ENCODE measurements at regions not wholly inside any gene's neighbourhood (a gene's known extent, or its start where the extent isn't known, plus 50 kb on each side); places are given as distances from the start of the nearest gene placed in this dataset.

DNA sequence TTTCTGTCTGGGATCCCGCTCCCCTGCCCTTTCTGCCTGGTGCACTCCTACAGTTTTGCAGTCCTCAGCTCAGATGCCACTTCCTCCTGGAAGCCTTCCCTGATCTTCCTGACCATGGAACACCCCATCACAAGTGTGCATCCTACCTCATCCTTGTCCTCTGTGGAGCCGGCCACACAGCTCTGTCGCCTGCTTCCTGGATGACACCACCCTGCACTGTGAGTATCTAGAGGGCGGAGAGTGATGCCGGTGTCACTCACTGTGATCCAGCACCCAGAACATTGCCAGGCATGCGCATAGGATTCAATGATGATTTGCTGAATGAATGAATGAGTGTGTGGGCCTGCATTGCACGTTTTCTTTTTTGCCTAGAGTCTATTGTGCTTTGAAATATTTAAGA lies 529.9 kb downstream of the TCERG1L start:
- no peak for DNase-seq (ENCODE audit: low spot score)
- FAIRE-seq, result no peak

GRCh38 chr10:130782467-130782866 lies 529.1 kb downstream of the TCERG1L start:
- FAIRE-seq (no peak), DNase-seq (ENCODE audit: low spot score) (peak; percentile 21)

DNA sequence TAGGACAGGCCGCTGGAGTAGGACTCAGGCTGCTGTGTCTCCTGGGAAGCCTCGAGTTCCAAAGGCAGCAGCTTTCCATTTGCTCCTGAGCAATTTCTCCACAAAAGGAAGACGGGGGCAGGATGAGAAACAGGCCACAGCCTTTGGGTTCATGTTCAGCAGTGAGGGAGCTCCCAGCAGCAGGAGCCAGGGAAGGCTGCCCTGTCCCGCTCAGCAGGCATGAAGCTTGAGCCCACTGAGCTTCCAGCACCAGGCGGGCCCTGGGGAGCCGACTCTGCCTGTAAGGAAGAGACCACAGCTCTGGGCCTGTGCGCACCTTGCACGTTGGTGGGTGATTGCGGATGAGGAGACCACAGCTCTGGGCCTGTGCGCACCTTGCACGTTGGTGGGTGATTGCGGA lies 527.2 kb downstream of the TCERG1L start:
- FAIRE-seq, result no peak
- DNase-seq (ENCODE audit: low spot score), result no peak

- DNase-seq (ENCODE audit: low spot score), result no peak
- no peak for FAIRE-seq
Observed at GRCh38 chr10:130786365-130786966, 525.1 kb downstream of the TCERG1L start.

DNA sequence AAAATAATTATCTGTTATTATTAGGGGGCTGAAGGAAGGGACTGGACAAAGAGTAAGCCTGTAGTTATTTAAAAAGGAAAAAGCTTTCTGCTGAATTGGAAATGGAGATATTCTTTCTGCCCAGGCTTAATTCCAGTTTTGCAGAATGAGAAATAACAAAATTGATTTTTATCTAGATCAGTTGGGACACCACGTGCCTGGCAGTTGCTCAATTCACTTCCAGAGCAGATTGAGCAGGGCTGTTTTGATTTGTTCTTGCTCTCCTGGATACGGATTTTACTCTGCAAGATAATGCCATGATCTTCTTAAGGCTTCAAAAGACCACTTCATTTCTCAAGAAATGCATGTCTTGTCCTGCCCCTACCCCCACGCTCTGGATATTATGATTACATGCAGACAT lies 524.3 kb downstream of the TCERG1L start:
- no peak for DNase-seq (ENCODE audit: low spot score)
- FAIRE-seq, result no peak

- DNase-seq (ENCODE audit: low spot score), result no peak
- no peak for FAIRE-seq
Observed at GRCh38 chr10:130787821-130788220, 523.7 kb downstream of the TCERG1L start.

GRCh38 chr10:130790339-130790738 lies 521.2 kb downstream of the TCERG1L start:
- no peak for DNase-seq (ENCODE audit: low spot score)
- peak; percentile 99 for FAIRE-seq

- DNase-seq (ENCODE audit: low spot score) (no peak), FAIRE-seq (no peak)
Observed at GRCh38 chr10:130792096-130792845, 519.2 kb downstream of the TCERG1L start.

GRCh38 chr10:130795819-130796218 lies 515.7 kb downstream of the TCERG1L start:
- DNase-seq (ENCODE audit: low spot score) (no peak), FAIRE-seq (no peak)

GRCh38 chr10:130799532-130799931 lies 512.0 kb downstream of the TCERG1L start:
- DNase-seq (ENCODE audit: low spot score), result no peak
- FAIRE-seq, result no peak

- FAIRE-seq, result no peak
- no peak for DNase-seq (ENCODE audit: low spot score)
Observed at GRCh38 chr10:130800281-130800680, 511.2 kb downstream of the TCERG1L start.

DNA sequence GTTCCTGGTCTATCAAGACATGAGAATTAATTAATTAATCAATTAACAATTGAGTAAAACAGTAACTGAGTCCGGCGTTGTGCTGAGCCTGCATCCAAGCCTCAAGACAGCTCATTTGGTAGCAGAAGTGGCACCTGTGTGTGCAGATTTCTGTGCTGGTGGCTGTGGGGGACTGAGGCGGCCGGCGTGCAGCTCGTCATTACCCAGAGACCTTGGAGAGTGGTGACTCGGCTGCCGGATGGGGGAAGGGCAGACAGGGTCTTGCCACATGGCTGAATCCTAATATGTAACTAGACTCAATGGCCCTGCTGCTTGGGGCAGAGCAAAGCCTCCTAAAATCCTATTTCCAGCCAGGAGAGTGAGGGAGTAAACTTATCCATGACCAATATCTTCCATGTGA lies 510.2 kb downstream of the TCERG1L start:
- FAIRE-seq, result no peak
- no peak for DNase-seq (ENCODE audit: low spot score)

- DNase-seq (ENCODE audit: low spot score), result no peak
- no peak for FAIRE-seq
Observed at GRCh38 chr10:130801784-130802183, 509.7 kb downstream of the TCERG1L start.

- DNase-seq (ENCODE audit: low spot score) (no peak), FAIRE-seq (no peak)
Observed at GRCh38 chr10:130802301-130802700, 509.2 kb downstream of the TCERG1L start.

- FAIRE-seq (no peak), DNase-seq (ENCODE audit: low spot score) (no peak)
Observed at GRCh38 chr10:130804281-130804680, 507.2 kb downstream of the TCERG1L start.

DNA sequence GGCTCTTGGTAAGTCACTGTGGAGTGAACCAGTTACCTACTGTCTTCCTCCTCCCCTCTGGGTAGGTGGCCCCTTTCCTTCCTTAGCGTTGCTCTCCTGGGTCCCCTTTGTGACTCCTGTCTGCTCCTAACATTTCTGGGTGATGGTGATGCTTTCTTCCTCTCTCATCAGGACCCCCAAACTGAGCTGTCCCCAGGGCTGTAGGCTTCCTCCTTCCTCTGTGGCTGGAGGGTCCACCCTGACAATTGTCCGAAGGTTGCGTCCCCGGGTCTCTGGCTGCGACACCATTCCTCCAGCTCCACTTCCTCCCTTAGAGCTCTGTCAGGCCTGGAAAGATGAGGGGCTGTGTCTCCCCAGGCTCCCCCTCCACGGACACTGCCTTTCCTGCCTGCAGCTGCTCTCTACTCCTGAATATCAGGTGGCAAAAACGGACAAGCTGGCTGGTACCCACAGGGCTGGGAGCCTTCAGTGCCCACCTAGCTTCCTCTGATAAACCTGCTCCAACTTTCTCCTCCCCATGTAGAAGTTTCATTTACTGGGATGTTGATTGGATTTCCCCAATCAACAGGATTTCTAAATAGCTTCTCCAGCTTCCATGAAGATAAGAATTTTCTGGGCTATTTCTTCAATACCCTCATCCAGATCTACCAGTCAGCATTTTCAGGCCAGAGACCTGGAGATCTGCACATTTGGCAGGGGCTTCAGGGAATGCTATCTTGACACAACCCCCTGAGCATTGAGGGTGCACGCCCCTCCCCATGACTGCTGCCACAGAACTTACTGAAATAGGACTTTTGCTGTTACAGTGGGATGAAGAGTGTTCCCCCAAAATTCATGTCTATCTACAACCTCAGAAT lies 506.5 kb downstream of the TCERG1L start:
- FAIRE-seq, result no peak
- no peak for DNase-seq (ENCODE audit: low spot score)

DNA sequence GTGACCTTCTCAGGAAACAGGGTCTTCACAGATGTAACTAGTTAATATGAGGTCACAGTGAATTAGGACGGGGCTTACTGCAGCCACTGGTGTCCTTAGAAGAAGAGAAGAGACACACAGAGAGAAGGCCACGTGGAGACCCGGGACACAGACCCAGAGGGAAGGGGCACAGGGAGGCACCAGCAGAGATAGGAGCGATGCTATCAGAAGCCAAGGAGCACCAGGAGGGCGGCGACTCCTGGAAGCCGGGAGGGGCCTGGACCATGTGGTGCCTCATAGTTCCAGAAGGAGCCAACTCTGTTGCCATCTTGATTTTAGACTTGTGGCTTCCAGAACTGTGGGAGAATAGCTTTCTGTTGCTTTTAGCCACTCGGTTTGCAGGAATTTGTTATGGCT lies 505.9 kb downstream of the TCERG1L start:
- no peak for FAIRE-seq
- no peak for DNase-seq (ENCODE audit: low spot score)

DNA sequence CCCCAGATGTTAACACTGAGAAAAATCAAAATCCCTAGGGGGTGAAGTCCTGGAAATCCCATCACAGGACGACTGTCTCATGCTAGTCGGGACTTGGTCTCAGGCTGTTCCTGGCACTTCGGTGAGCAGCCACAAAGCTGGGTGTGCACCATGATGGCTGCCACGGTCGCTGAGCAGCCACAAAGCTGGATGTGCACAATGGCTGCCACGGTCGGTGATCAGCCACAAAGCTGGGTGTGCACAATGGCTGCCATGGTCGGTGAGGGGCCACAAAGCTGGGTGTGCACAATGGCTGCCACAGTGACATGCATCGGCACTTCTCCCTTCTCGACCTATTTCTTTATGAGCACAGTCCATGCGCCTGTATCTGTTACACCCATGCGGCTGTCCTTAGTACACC lies 505.1 kb downstream of the TCERG1L start:
- DNase-seq (ENCODE audit: low spot score) (no peak), FAIRE-seq (no peak)

DNA sequence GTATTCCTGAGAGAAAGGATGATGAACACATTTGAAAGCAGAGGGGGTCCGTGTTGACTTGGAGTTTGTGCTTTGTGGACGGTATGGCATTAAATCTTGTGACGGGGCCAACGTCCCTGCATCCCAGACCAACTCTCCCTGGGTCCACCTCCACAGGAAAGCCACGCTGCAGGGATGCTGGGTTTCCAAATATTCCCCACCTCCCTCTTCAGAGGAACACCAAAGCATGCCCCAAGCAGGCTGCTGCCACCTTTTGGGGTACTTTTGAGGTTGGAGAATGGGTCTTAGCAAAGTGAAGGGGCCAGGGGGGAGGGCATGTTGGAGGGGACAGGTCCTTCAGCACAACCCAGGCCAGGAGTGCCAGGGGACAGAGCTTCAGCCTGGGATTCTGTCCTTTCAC lies 504.4 kb downstream of the TCERG1L start:
- DNase-seq (ENCODE audit: low spot score), result no peak
- FAIRE-seq, result no peak

GRCh38 chr10:130807721-130808120 lies 503.8 kb downstream of the TCERG1L start:
- DNase-seq (ENCODE audit: low spot score) (no peak), FAIRE-seq (no peak)

- no peak for FAIRE-seq
- DNase-seq (ENCODE audit: low spot score), result no peak
Observed at GRCh38 chr10:130808243-130808642, 503.3 kb downstream of the TCERG1L start.

DNA sequence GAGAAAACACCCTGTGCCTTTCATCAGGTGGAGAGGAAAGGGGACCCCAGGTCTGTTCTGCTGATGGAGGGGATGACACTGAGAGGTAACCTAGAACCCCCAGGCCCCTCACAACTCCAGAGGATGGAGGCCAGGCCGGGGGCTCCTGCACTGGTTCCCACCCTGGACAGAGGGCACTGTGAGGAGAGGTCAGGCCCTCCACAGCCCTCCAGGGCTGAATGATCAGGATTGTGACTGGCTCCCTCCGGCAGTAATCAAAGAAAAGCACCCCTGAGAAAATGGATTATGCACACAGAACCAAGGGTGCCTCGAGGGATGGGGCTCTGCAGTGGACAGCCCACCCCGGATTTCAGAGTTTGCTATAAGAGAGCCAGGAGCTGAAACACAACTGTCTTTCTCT lies 502.8 kb downstream of the TCERG1L start:
- FAIRE-seq, result no peak

More for the DNA sequence above, 502.8 kb downstream of the TCERG1L start:
- no peak for DNase-seq (ENCODE audit: low spot score)
